ENCODE measurements at regions not wholly inside any gene's neighbourhood (a gene's known extent, or its start where the extent isn't known, plus 50 kb on each side); places are given as distances from the start of the nearest gene placed in this dataset.
A peak's percentile ranks its signal among the peaks of the same experiment; 100 is the strongest.

DNA sequence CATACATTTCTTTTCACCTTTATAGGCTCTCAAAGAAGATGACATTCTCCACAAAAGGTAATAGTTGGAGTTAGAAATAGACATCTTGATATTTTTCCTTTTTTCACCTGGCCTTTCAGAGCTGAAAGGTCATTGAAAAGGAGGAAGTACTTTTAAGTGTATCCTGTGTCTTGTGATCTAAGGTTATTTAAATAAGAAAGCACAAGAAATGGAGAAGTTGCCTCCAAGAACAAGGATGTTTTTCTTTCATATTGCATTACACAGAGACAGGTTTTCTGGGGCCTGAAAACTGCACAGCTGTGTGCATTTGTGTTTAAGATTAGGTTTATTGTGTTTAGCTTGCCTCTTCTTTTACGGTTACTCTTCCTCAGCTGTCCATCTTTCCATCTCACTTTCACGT, 103.4 kb upstream of the SEMA3D start:
- TF ChIP-seq, protein P1, sequence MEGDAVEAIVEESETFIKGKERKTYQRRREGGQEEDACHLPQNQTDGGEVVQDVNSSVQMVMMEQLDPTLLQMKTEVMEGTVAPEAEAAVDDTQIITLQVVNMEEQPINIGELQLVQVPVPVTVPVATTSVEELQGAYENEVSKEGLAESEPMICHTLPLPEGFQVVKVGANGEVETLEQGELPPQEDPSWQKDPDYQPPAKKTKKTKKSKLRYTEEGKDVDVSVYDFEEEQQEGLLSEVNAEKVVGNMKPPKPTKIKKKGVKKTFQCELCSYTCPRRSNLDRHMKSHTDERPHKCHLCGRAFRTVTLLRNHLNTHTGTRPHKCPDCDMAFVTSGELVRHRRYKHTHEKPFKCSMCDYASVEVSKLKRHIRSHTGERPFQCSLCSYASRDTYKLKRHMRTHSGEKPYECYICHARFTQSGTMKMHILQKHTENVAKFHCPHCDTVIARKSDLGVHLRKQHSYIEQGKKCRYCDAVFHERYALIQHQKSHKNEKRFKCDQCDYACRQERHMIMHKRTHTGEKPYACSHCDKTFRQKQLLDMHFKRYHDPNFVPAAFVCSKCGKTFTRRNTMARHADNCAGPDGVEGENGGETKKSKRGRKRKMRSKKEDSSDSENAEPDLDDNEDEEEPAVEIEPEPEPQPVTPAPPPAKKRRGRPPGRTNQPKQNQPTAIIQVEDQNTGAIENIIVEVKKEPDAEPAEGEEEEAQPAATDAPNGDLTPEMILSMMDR (IDR thresholded peaks at IDR 0.05; ENCODE audit: low read depth, low read length): no peak
- no peak for DNase-seq (ENCODE audit: extremely low read depth, low read depth)

DNA sequence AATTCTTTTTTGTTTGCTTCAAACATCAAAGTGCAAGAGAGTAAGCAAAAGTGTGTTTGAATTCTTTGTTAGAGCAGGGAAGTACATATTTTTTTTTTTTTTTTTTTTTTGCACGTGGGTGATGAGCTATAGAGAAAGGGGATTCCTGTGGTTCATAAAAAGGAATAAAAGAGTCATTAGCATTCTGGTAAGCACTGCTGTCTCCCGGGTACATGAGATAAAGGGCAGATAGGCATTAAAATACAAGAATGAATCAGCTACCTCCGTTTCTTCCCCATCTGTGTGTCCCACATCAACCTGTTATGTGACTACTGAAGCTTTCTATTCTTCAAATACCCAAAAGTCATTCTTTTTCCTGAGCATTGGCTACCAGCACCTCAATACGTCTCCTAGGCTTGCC, 102.4 kb upstream of the SEMA3D start:
- TF ChIP-seq, protein P1 (IDR thresholded peaks at IDR 0.05; ENCODE audit: low read depth, low read length): no peak
- DNase-seq (ENCODE audit: extremely low read depth, low read depth): no peak

DNA sequence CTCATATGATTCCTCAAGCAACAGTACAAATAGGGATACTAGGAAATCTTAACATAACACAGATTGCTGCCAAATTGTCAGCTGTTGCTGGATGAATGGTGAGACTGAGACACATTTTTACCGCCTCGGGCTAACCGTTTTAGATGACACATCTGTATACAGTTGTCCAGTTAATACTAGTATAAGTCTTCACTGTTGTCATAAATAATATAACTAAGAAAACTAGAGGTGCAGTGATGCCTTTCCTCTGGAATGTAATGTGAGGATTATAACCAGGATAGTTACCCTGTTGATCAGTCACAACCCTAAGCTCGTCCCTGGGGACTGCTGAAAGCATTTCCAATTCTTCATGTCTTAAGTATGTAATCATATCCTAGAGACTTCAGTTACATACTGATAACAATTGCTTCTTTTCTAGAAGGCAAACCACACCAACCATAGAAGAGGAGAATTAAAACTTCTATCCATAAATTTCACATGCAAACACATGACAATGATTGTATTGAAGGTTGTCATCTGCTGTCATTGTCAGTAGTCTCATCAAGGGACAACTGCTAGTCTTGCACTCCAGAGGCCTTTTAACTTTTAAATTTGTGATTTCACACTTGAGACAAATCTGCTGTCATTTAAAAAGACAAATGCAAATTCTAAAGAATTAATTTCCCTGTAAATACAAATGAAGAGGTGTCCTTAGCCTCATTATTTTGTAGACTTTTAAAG, 100.4 kb upstream of the SEMA3D start:
- TF ChIP-seq, protein P1 (IDR thresholded peaks at IDR 0.05; ENCODE audit: low read depth, low read length): no peak
- DNase-seq (ENCODE audit: extremely low read depth, low read depth): peak; percentile 12

DNA sequence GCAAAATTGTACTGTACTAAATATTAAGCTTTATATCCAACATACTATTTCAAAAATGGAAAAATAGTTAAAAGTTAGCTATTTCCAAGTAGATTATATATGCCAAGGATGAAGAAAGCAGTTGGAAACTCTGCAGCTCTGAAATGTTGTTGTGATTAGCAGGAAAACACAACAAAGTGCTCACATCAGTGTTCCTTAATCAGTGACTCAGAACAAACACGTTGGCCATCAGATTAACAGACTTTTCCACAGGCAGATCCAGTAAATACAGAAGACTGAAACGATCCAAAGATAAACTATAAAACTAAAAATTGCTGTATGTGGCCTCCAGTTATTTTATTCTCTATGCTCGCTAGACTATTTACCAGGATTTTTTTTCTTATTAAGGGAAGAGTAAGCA, 99.6 kb upstream of the SEMA3D start:
- TF ChIP-seq, protein P1 (IDR thresholded peaks at IDR 0.05; ENCODE audit: low read depth, low read length): no peak

DNA sequence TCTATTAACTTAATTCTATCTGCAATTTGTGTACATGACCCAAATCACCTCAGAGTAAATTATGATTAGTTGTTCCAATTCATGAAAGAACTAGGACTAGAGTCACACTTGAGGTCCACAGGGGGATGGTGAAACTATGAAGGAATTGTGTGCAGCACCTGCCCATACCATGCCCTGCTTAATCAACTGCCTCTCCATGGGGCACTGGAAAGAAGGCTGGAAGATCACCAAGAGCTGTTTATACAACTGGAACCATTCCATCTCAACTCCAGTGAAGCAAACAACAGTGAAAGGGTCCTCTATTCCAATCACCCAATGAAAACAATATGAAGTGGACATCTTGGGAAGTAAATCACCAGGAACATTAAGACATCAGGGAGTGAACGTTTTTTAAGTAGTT, 98.7 kb upstream of the SEMA3D start:
- TF ChIP-seq, protein P1 (IDR thresholded peaks at IDR 0.05; ENCODE audit: low read depth, low read length): no peak
- no peak for DNase-seq (ENCODE audit: extremely low read depth, low read depth)

More for the DNA sequence above, 99.6 kb upstream of the SEMA3D start:
- peak; percentile 0 for DNase-seq (ENCODE audit: extremely low read depth, low read depth)

DNA sequence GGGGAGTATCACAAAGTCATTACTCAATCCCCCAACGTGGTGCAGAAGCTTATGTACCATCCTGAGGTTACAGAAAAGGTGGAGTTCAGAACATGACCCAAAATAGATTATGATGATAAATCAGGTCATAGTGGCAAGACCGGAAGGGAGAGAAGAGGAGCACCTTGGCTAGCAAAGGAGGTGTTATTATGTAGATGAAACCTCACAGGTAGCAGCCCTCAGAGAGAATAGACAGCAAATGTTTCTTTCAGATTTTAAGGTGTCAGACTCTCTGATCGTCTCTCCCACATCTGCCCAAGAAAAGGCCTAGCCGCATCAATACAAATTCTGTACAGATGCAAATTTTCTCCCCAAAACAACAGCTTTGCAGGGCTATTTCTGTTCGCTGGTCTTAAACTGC, 88.3 kb upstream of the SEMA3D start:
- TF ChIP-seq, protein P1 (IDR thresholded peaks at IDR 0.05; ENCODE audit: low read depth, low read length): no peak
- no peak for DNase-seq (ENCODE audit: extremely low read depth, low read depth)

DNA sequence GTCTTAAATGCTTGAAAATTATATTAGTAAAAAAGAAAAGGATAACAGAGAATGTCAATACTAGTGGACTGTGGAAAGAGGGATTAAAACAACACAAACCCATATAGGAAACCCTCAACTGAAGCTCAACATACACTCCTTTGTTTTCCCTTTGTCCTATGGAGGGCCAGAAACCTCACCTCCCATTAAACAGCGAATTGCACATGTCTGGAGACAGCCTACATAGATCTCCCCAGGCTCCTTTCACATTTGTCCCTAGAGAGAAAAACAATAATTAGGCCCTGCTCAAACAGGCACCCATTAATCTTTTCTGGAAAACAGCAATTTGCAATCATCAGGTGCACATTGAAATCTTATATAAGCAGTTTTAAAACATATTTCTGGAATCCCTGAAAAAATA, 87.6 kb upstream of the SEMA3D start:
- TF ChIP-seq, protein P1 (IDR thresholded peaks at IDR 0.05; ENCODE audit: low read depth, low read length): no peak
- no peak for DNase-seq (ENCODE audit: extremely low read depth, low read depth)

Data from AG09319 (cell line).